GM23338 (cell line): ENCODE measurements at regions not wholly inside any gene's neighbourhood (a gene's known extent, or its start where the extent isn't known, plus 50 kb on each side); places are given as distances from the start of the nearest gene placed in this dataset.

Experiments
- ATAC-seq: fragments of 200-7000 bp; cut with Tn5 transposase; 3 replicates; pipeline ENCODE4 v1.9.1; 2020
- DNase-seq: peaks from one replicate; pipeline ENCODE4 v3.0.0-alpha.2; 2015; ENCODE audit warnings: low spot score
- H2AFZ ChIP-seq: fragments of 200-600 bp; sonication (generic); 2 replicates; pipeline ENCODE4 v1.8.0; 2016; ENCODE audit warnings: antibody characterized with exemption, mild to moderate bottlenecking, moderate library complexity
- H3F3A ChIP-seq: fragments of 200-600 bp; sonication (generic); replicated peaks from 2 replicates; pipeline ENCODE4 v1.8.0; 2017; ENCODE audit warnings: antibody characterized with exemption, mixed run types, low read depth
- H3K27ac ChIP-seq: fragments of 200-600 bp; sonication (generic); 2 replicates; pipeline ENCODE4 v1.6.1; 2016; ENCODE audit warnings: low read depth
- H3K27me3 ChIP-seq: fragments of 200-600 bp; sonication (generic); 2 replicates; pipeline ENCODE4 v1.8.0; 2016; ENCODE audit warnings: mild to moderate bottlenecking, mixed run types, moderate library complexity; ENCODE audit not compliant: insufficient read depth
- H3K36me3 ChIP-seq: fragments of 200-600 bp; sonication (generic); 2 replicates; pipeline ENCODE4 v1.8.0; 2016; ENCODE audit warnings: mild to moderate bottlenecking; ENCODE audit not compliant: insufficient read depth
- H3K4me1 ChIP-seq: fragments of 200-600 bp; sonication (generic); 2 replicates; pipeline ENCODE4 v1.8.0; 2016; ENCODE audit warnings: mild to moderate bottlenecking, moderate library complexity; ENCODE audit not compliant: insufficient read depth
- H3K4me2 ChIP-seq: fragments of 200-600 bp; sonication (generic); 2 replicates; pipeline ENCODE4 v1.7.1; 2017; ENCODE audit warnings: mixed run types
- H3K4me3 ChIP-seq: fragments of 200-600 bp; sonication (generic); 2 replicates; pipeline ENCODE4 v1.6.1; 2016; ENCODE audit warnings: mixed run types
- H3K79me2 ChIP-seq: fragments of 200-600 bp; sonication (generic); replicated peaks from 2 replicates; pipeline ENCODE4 v1.8.0; 2017; ENCODE audit warnings: mild to moderate bottlenecking; ENCODE audit not compliant: insufficient read depth
- H3K9me2 ChIP-seq: fragments of 200-600 bp; sonication (generic); 2 replicates; pipeline ENCODE4 v1.8.0; 2017; ENCODE audit not compliant: insufficient read depth
- H4K20me1 ChIP-seq: fragments of 200-600 bp; sonication (generic); replicated peaks from 2 replicates; pipeline ENCODE4 v1.8.0; 2017; ENCODE audit warnings: mild to moderate bottlenecking; ENCODE audit not compliant: insufficient read depth
- H3K27ac Mint-ChIP-seq: 2 replicates; pipeline ENCODE4 v1.8.0; 2020; ENCODE audit warnings: inconsistent platforms, mild to moderate bottlenecking, moderate library complexity, mixed read lengths
- H3K27me3 Mint-ChIP-seq: 3 replicates; pipeline ENCODE4 v1.8.0; 2022; ENCODE audit warnings: low read depth, mild to moderate bottlenecking, moderate library complexity, mixed read lengths, inconsistent platforms; ENCODE audit not compliant: insufficient read depth, poor library complexity
- H3K36me3 Mint-ChIP-seq: 3 replicates; pipeline ENCODE4 v1.8.0; 2021; ENCODE audit warnings: low read depth, mild to moderate bottlenecking, inconsistent platforms, moderate library complexity, mixed read lengths
- H3K4me1 Mint-ChIP-seq: 3 replicates; pipeline ENCODE4 v1.8.0; 2020; ENCODE audit warnings: mild to moderate bottlenecking, inconsistent platforms, mixed read lengths
- H3K4me3 Mint-ChIP-seq: 3 replicates; pipeline ENCODE4 v1.8.0; 2021; ENCODE audit warnings: moderate library complexity, mild to moderate bottlenecking, inconsistent platforms, mixed read lengths
- H3K9me3 Mint-ChIP-seq: 3 replicates; pipeline ENCODE4 v1.8.0; 2020; ENCODE audit warnings: moderate library complexity, mild to moderate bottlenecking, inconsistent platforms, mixed read lengths
- CREB1 ChIP-seq: fragments of 250-450 bp; sonication (Bioruptor Pico); IDR thresholded peaks from 2 replicates; pipeline ENCODE4 v1.5.0; 2020; ENCODE audit warnings: low read depth, mild to moderate bottlenecking, moderate library complexity
- CTCF ChIP-seq, 2 experiments: fragments of 200-600 bp in 1 of 2; sonication (generic) in 1 of 2; conservative IDR thresholded peaks; 2 replicates each; pipeline versions ENCODE4 v1.5.1 to v1.6.1; 2016 to 2017; ENCODE audit warnings: antibody characterized with exemption in 2 of 2, low read depth in 2 of 2, mild to moderate bottlenecking in 2 of 2, moderate library complexity in 1 of 2
- JUNB ChIP-seq: IDR thresholded peaks from one replicate; pipeline ENCODE4 v1.6.1; 2016; ENCODE audit warnings: antibody characterized with exemption; ENCODE audit not compliant: unreplicated experiment
- NANOG ChIP-seq: IDR thresholded peaks from 2 replicates; pipeline ENCODE4 v1.6.1; 2016; ENCODE audit warnings: antibody characterized with exemption, borderline replicate concordance
- STAT1 ChIP-seq: IDR thresholded peaks from one replicate; pipeline ENCODE4 v1.6.1; 2016; ENCODE audit warnings: antibody characterized with exemption; ENCODE audit not compliant: unreplicated experiment
- ZNF114 ChIP-seq: fragments of 250-450 bp; sonication (Bioruptor Pico); IDR thresholded peaks from 2 replicates; pipeline ENCODE4 v1.5.0; 2020; ENCODE audit warnings: mild to moderate bottlenecking, moderate library complexity
- TF ChIP-seq, protein P1 (sequence below): fragments of 250-450 bp; sonication (Bioruptor Pico); IDR thresholded peaks from 2 replicates; pipeline ENCODE4 v1.5.0; 2020; ENCODE audit warnings: mild to moderate bottlenecking, moderate library complexity
- TF ChIP-seq, protein P2 (sequence below): IDR thresholded peaks from one replicate; pipeline ENCODE4 v1.6.1; 2018; ENCODE audit warnings: antibody characterized with exemption; ENCODE audit not compliant: unreplicated experiment
- TF ChIP-seq, protein P3 (sequence below): IDR thresholded peaks from 2 replicates; pipeline ENCODE4 v1.6.1; 2016; ENCODE audit warnings: antibody characterized with exemption

GRCh38 chr7:131039836-131040235 lies 287.8 kb upstream of the MKLN1 start:
- Histone ChIP-seq H3K27ac (no peak overlapping the region), H4K20me1 (no peaks in the 10 kb centered on the region), H3K27me3 (no peaks in the 10 kb centered on the region), H3F3A (no peaks in the 10 kb centered on the region), H2AFZ (no peak overlapping the region), H3K36me3 (no peaks in the 10 kb centered on the region), H3K4me2 (no peak overlapping the region), H3K4me1 (peaks cover 14% of the 10 kb centered on the region), H3K9me2 (no peaks in the 10 kb centered on the region), H3K4me3 (no peak overlapping the region), H3K79me2 (peaks cover 20% of the 10 kb centered on the region)
- ATAC-seq (no peak), DNase-seq (no peak)
- H3K4me1 Mint-ChIP-seq, result peaks cover 17% of the 10 kb centered on the region
- no peak overlapping the region for H3K27ac Mint-ChIP-seq
- H3K4me3 Mint-ChIP-seq, result no peak overlapping the region
- peaks cover 2% of the 10 kb centered on the region; the same call in 2 of the 3 replicates for H3K36me3 Mint-ChIP-seq
- TF ChIP-seq JUNB, result no peak
- TF ChIP-seq, protein P1, sequence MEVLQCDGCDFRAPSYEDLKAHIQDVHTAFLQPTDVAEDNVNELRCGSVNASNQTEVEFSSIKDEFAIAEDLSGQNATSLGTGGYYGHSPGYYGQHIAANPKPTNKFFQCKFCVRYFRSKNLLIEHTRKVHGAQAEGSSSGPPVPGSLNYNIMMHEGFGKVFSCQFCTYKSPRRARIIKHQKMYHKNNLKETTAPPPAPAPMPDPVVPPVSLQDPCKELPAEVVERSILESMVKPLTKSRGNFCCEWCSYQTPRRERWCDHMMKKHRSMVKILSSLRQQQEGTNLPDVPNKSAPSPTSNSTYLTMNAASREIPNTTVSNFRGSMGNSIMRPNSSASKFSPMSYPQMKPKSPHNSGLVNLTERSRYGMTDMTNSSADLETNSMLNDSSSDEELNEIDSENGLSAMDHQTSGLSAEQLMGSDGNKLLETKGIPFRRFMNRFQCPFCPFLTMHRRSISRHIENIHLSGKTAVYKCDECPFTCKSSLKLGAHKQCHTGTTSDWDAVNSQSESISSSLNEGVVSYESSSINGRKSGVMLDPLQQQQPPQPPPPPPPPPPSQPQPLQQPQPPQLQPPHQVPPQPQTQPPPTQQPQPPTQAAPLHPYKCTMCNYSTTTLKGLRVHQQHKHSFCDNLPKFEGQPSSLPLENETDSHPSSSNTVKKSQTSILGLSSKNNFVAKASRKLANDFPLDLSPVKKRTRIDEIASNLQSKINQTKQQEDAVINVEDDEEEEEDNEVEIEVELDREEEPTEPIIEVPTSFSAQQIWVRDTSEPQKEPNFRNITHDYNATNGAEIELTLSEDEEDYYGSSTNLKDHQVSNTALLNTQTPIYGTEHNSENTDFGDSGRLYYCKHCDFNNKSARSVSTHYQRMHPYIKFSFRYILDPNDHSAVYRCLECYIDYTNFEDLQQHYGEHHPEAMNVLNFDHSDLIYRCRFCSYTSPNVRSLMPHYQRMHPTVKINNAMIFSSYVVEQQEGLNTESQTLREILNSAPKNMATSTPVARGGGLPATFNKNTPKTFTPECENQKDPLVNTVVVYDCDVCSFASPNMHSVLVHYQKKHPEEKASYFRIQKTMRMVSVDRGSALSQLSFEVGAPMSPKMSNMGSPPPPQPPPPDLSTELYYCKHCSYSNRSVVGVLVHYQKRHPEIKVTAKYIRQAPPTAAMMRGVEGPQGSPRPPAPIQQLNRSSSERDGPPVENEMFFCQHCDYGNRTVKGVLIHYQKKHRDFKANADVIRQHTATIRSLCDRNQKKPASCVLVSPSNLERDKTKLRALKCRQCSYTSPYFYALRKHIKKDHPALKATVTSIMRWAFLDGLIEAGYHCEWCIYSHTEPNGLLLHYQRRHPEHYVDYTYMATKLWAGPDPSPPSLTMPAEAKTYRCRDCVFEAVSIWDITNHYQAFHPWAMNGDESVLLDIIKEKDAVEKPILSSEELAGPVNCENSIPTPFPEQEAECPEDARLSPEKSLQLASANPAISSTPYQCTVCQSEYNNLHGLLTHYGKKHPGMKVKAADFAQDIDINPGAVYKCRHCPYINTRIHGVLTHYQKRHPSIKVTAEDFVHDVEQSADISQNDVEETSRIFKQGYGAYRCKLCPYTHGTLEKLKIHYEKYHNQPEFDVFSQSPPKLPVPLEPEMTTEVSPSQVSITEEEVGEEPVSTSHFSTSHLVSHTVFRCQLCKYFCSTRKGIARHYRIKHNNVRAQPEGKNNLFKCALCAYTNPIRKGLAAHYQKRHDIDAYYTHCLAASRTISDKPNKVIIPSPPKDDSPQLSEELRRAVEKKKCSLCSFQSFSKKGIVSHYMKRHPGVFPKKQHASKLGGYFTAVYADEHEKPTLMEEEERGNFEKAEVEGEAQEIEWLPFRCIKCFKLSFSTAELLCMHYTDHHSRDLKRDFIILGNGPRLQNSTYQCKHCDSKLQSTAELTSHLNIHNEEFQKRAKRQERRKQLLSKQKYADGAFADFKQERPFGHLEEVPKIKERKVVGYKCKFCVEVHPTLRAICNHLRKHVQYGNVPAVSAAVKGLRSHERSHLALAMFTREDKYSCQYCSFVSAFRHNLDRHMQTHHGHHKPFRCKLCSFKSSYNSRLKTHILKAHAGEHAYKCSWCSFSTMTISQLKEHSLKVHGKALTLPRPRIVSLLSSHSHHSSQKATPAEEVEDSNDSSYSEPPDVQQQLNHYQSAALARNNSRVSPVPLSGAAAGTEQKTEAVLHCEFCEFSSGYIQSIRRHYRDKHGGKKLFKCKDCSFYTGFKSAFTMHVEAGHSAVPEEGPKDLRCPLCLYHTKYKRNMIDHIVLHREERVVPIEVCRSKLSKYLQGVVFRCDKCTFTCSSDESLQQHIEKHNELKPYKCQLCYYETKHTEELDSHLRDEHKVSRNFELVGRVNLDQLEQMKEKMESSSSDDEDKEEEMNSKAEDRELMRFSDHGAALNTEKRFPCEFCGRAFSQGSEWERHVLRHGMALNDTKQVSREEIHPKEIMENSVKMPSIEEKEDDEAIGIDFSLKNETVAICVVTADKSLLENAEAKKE, result no peak
- no peak for TF ChIP-seq CTCF (conservative IDR thresholded peaks at IDR 0.05; ENCODE audit: low read depth in 2 of 2)
- TF ChIP-seq ZNF114 (CRISPR knock-in tag), result no peak
- no peak for TF ChIP-seq STAT1
- no peak for TF ChIP-seq NANOG
- TF ChIP-seq CREB1 (CRISPR knock-in tag), result no peak
- TF ChIP-seq, protein P2, sequence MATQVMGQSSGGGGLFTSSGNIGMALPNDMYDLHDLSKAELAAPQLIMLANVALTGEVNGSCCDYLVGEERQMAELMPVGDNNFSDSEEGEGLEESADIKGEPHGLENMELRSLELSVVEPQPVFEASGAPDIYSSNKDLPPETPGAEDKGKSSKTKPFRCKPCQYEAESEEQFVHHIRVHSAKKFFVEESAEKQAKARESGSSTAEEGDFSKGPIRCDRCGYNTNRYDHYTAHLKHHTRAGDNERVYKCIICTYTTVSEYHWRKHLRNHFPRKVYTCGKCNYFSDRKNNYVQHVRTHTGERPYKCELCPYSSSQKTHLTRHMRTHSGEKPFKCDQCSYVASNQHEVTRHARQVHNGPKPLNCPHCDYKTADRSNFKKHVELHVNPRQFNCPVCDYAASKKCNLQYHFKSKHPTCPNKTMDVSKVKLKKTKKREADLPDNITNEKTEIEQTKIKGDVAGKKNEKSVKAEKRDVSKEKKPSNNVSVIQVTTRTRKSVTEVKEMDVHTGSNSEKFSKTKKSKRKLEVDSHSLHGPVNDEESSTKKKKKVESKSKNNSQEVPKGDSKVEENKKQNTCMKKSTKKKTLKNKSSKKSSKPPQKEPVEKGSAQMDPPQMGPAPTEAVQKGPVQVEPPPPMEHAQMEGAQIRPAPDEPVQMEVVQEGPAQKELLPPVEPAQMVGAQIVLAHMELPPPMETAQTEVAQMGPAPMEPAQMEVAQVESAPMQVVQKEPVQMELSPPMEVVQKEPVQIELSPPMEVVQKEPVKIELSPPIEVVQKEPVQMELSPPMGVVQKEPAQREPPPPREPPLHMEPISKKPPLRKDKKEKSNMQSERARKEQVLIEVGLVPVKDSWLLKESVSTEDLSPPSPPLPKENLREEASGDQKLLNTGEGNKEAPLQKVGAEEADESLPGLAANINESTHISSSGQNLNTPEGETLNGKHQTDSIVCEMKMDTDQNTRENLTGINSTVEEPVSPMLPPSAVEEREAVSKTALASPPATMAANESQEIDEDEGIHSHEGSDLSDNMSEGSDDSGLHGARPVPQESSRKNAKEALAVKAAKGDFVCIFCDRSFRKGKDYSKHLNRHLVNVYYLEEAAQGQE, result no peak
- TF ChIP-seq, protein P3, sequence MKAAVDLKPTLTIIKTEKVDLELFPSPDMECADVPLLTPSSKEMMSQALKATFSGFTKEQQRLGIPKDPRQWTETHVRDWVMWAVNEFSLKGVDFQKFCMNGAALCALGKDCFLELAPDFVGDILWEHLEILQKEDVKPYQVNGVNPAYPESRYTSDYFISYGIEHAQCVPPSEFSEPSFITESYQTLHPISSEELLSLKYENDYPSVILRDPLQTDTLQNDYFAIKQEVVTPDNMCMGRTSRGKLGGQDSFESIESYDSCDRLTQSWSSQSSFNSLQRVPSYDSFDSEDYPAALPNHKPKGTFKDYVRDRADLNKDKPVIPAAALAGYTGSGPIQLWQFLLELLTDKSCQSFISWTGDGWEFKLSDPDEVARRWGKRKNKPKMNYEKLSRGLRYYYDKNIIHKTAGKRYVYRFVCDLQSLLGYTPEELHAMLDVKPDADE, result no peak
- H3K27me3 Mint-ChIP-seq, result peaks cover 10% of the 10 kb centered on the region
- no peaks in the 10 kb centered on the region; the same call in 1 of the 3 replicates for H3K9me3 Mint-ChIP-seq
